ENCODE measurements at regions not wholly inside any gene's neighbourhood (a gene's known extent, or its start where the extent isn't known, plus 50 kb on each side); places are given as distances from the start of the nearest gene placed in this dataset.

- Histone ChIP-seq H3K4me3 (ENCODE audit: low read length) (no peak overlapping the region), H3K27me3 (ENCODE audit: low read depth, low read length) (peaks cover 16% of the 10 kb centered on the region; the same call in 1 of the 2 replicates), H2AFZ (ENCODE audit: low read depth, low read length) (no peak overlapping the region), H4K20me1 (ENCODE audit: insufficient read depth, low read length) (no peaks in the 10 kb centered on the region), H3K79me2 (ENCODE audit: low read length) (no peaks in the 10 kb centered on the region), H3K4me1 (ENCODE audit: low read length) (no peaks in the 10 kb centered on the region), H3K4me2 (ENCODE audit: low read length) (no peak overlapping the region), H3K9ac (ENCODE audit: low read length) (no peak overlapping the region), H3K9me3 (ENCODE audit: insufficient read depth, low read length) (no peaks in the 10 kb centered on the region), H3K27ac (ENCODE audit: low read length) (no peak overlapping the region), H3K36me3 (replicated peaks; ENCODE audit: low read depth, low read length) (no peaks in the 10 kb centered on the region)
- TF ChIP-seq CTCF (IDR thresholded peaks at IDR 0.05; ENCODE audit: low read depth, low read length) (no peak), EZH2phosphoT487 (IDR thresholded peaks at IDR 0.05; ENCODE audit: low read depth) (no peak)
Measured at GRCh38 chr9:108168236-108168850, 678.8 kb upstream of the KLF4 start.

- Histone ChIP-seq H3K79me2 (ENCODE audit: low read length) (no peaks in the 10 kb centered on the region), H3K36me3 (replicated peaks; ENCODE audit: low read depth, low read length) (no peaks in the 10 kb centered on the region), H3K9ac (ENCODE audit: low read length) (no peak overlapping the region), H4K20me1 (ENCODE audit: insufficient read depth, low read length) (no peaks in the 10 kb centered on the region), H3K4me2 (ENCODE audit: low read length) (no peak overlapping the region), H3K27ac (ENCODE audit: low read length) (no peak overlapping the region), H3K27me3 (ENCODE audit: low read depth, low read length) (peaks cover 16% of the 10 kb centered on the region; the same call in 1 of the 2 replicates), H2AFZ (ENCODE audit: low read depth, low read length) (no peak overlapping the region), H3K4me3 (ENCODE audit: low read length) (no peak overlapping the region), H3K9me3 (ENCODE audit: insufficient read depth, low read length) (no peaks in the 10 kb centered on the region), H3K4me1 (ENCODE audit: low read length) (no peaks in the 10 kb centered on the region)
- no peak for TF ChIP-seq EZH2phosphoT487 (IDR thresholded peaks at IDR 0.05; ENCODE audit: low read depth)
- TF ChIP-seq CTCF (IDR thresholded peaks at IDR 0.05; ENCODE audit: low read depth, low read length), result no peak
Measured at GRCh38 chr9:108167136-108167900, 677.7 kb upstream of the KLF4 start.

- Histone ChIP-seq H3K9ac (ENCODE audit: low read length) (no peak overlapping the region), H3K36me3 (replicated peaks; ENCODE audit: low read depth, low read length) (no peaks in the 10 kb centered on the region), H3K4me1 (ENCODE audit: low read length) (no peaks in the 10 kb centered on the region)
Measured at GRCh38 chr9:108166519-108166918, 677.0 kb upstream of the KLF4 start.

More at GRCh38 chr9:108166519-108166918, 677.0 kb upstream of the KLF4 start:
- no peaks in the 10 kb centered on the region for H4K20me1 ChIP-seq (ENCODE audit: insufficient read depth, low read length)
- H3K9me3 ChIP-seq (ENCODE audit: insufficient read depth, low read length), result no peaks in the 10 kb centered on the region
- H3K27me3 ChIP-seq (ENCODE audit: low read depth, low read length), result peaks cover 21% of the 10 kb centered on the region; the same call in 1 of the 2 replicates
- no peaks in the 10 kb centered on the region for H3K79me2 ChIP-seq (ENCODE audit: low read length)
- H3K4me2 ChIP-seq (ENCODE audit: low read length), result no peak overlapping the region
- TF ChIP-seq CTCF (IDR thresholded peaks at IDR 0.05; ENCODE audit: low read depth, low read length), result no peak
- TF ChIP-seq EZH2phosphoT487 (IDR thresholded peaks at IDR 0.05; ENCODE audit: low read depth), result no peak
- no peak overlapping the region for H3K4me3 ChIP-seq (ENCODE audit: low read length)
- H2AFZ ChIP-seq (ENCODE audit: low read depth, low read length), result no peak overlapping the region
- H3K27ac ChIP-seq (ENCODE audit: low read length), result no peak overlapping the region
